WERI-Rb-1 (cell line): ENCODE measurements at regions not wholly inside any gene's neighbourhood (a gene's known extent, or its start where the extent isn't known, plus 50 kb on each side); places are given as distances from the start of the nearest gene placed in this dataset.

Experiments used
- DNase-seq: peaks from one replicate; pipeline ENCODE4 v3.0.0-alpha.2; 2020
- H3K27ac ChIP-seq: fragments of 250-450 bp; sonication (Bioruptor Pico); 2 replicates; pipeline ENCODE4 v1.5.1; 2020; ENCODE audit warnings: mild to moderate bottlenecking, moderate library complexity
- H3K27me3 ChIP-seq: fragments of 250-450 bp; sonication (Bioruptor Pico); 2 replicates; pipeline ENCODE4 v1.5.1; 2021; ENCODE audit warnings: mild to moderate bottlenecking, low read depth, moderate library complexity; ENCODE audit not compliant: insufficient read depth, severe bottlenecking
- H3K36me3 ChIP-seq: fragments of 250-450 bp; sonication (Bioruptor Pico); 2 replicates; pipeline ENCODE4 v1.5.1; 2020; ENCODE audit warnings: mild to moderate bottlenecking, moderate library complexity
- H3K4me3 ChIP-seq: 2 replicates; pipeline ENCODE4 v1.5.1; 2011; ENCODE audit warnings: low read depth, mild to moderate bottlenecking, control low read depth, low read length
- H3K9me3 ChIP-seq: fragments of 250-450 bp; sonication (Bioruptor Pico); 2 replicates; pipeline ENCODE4 v1.5.1; 2021; ENCODE audit warnings: mild to moderate bottlenecking, moderate library complexity; ENCODE audit not compliant: severe bottlenecking
- CTCF ChIP-seq: IDR thresholded peaks from 2 replicates; pipeline ENCODE4 v1.5.1; 2011; ENCODE audit warnings: low read depth, mild to moderate bottlenecking, control low read depth, inconsistent platforms, low read length

GRCh38 chr6:109897025-109897424, 81.1 kb upstream of the GPR6 start:
- TF ChIP-seq CTCF, result no peak

GRCh38 chr6:109897561-109898080, 80.5 kb upstream of the GPR6 start:
- no peak overlapping the region for H3K4me3 ChIP-seq
- no peaks in the 10 kb centered on the region for H3K36me3 ChIP-seq
- no peaks in the 10 kb centered on the region for H3K27me3 ChIP-seq
- no peak for TF ChIP-seq CTCF
- DNase-seq, result no peak
- H3K27ac ChIP-seq, result no peak overlapping the region
- H3K9me3 ChIP-seq, result no peaks in the 10 kb centered on the region

More at GRCh38 chr6:109897025-109897424, 81.1 kb upstream of the GPR6 start:
- Histone ChIP-seq H3K27me3 (no peaks in the 10 kb centered on the region), H3K27ac (no peak overlapping the region), H3K4me3 (no peak overlapping the region), H3K9me3 (no peaks in the 10 kb centered on the region), H3K36me3 (no peaks in the 10 kb centered on the region)
- no peak for DNase-seq

- H3K27me3 ChIP-seq, result no peaks in the 10 kb centered on the region
- H3K36me3 ChIP-seq, result no peaks in the 10 kb centered on the region
- DNase-seq, result no peak
- TF ChIP-seq CTCF, result no peak
- no peak overlapping the region for H3K4me3 ChIP-seq
- no peak overlapping the region for H3K27ac ChIP-seq
- peaks cover 2% of the 10 kb centered on the region for H3K9me3 ChIP-seq
Observed at GRCh38 chr6:109901976-109902375, 76.1 kb upstream of the GPR6 start.

GRCh38 chr6:109902870-109903269, 75.2 kb upstream of the GPR6 start:
- Histone ChIP-seq H3K27ac (no peak overlapping the region), H3K36me3 (no peaks in the 10 kb centered on the region), H3K4me3 (no peak overlapping the region), H3K27me3 (no peaks in the 10 kb centered on the region), H3K9me3 (peaks cover 3% of the 10 kb centered on the region)
- no peak for TF ChIP-seq CTCF
- no peak for DNase-seq

- Histone ChIP-seq H3K4me3 (no peak overlapping the region), H3K36me3 (no peaks in the 10 kb centered on the region), H3K27ac (no peak overlapping the region), H3K9me3 (peaks cover 3% of the 10 kb centered on the region), H3K27me3 (no peaks in the 10 kb centered on the region)
- no peak for DNase-seq
- TF ChIP-seq CTCF, result no peak
Observed at GRCh38 chr6:109910571-109910970, 67.5 kb upstream of the GPR6 start.

- Histone ChIP-seq H3K36me3 (no peaks in the 10 kb centered on the region), H3K27me3 (no peaks in the 10 kb centered on the region), H3K9me3 (no peaks in the 10 kb centered on the region), H3K4me3 (no peak overlapping the region), H3K27ac (no peak overlapping the region)
- no peak for DNase-seq
- TF ChIP-seq CTCF, result no peak
Observed at GRCh38 chr6:109912118-109912517, 66.0 kb upstream of the GPR6 start.
